Skeletal muscle satellite cell (primary cell): ENCODE measurements at regions not wholly inside any gene's neighbourhood (a gene's known extent, or its start where the extent isn't known, plus 50 kb on each side); places are given as distances from the start of the nearest gene placed in this dataset.

Source experiments
- H3K27me3 ChIP-seq: 2 replicates; pipeline ENCODE4 v1.7.0; 2013; ENCODE audit warnings: low read length; ENCODE audit not compliant: control insufficient read depth, insufficient read depth
- H3K36me3 ChIP-seq: 2 replicates; pipeline ENCODE4 v1.7.0; 2013; ENCODE audit warnings: mild to moderate bottlenecking, control low read depth, low read length; ENCODE audit not compliant: insufficient read depth
- H3K4me1 ChIP-seq: 2 replicates; pipeline ENCODE4 v1.7.0; 2013; ENCODE audit warnings: low read length; ENCODE audit not compliant: control insufficient read depth, insufficient read depth
- H3K4me2 ChIP-seq: 2 replicates; pipeline ENCODE4 v1.7.0; 2013; ENCODE audit warnings: mild to moderate bottlenecking, low read length
- H3K4me3 ChIP-seq: 2 replicates; pipeline ENCODE4 v1.7.0; 2013; ENCODE audit warnings: low read length
- H3K9ac ChIP-seq: 2 replicates; pipeline ENCODE4 v1.7.0; 2013; ENCODE audit warnings: mild to moderate bottlenecking, low read depth, low read length, moderate library complexity
- H3K9me3 ChIP-seq: replicated peaks from 2 replicates; pipeline ENCODE4 v1.7.0; 2013; ENCODE audit warnings: mild to moderate bottlenecking, control low read depth, low read length

- Histone ChIP-seq H3K27me3 (no peaks in the 10 kb centered on the region), H3K36me3 (no peaks in the 10 kb centered on the region), H3K9ac (no peak overlapping the region), H3K4me2 (no peak overlapping the region), H3K9me3 (no peaks in the 10 kb centered on the region), H3K4me1 (peaks cover 12% of the 10 kb centered on the region), H3K4me3 (no peak overlapping the region)
These were observed 231.9 kb upstream of the FAM83B start for GRCh38 chr6:54614499-54615195.

- peak overlapping the region; percentile 33 for H3K9ac ChIP-seq
- no peaks in the 10 kb centered on the region for H3K36me3 ChIP-seq
- H3K9me3 ChIP-seq = no peaks in the 10 kb centered on the region
- no peak overlapping the region for H3K4me3 ChIP-seq
- H3K4me2 ChIP-seq = peak overlapping the region; percentile 6
- no peaks in the 10 kb centered on the region for H3K27me3 ChIP-seq
- peaks cover 12% of the 10 kb centered on the region for H3K4me1 ChIP-seq
These were observed 228.8 kb upstream of the FAM83B start for GRCh38 chr6:54617730-54618129.

- Histone ChIP-seq H3K36me3 (no peaks in the 10 kb centered on the region), H3K9ac (no peak overlapping the region), H3K4me3 (no peak overlapping the region), H3K9me3 (no peaks in the 10 kb centered on the region), H3K4me1 (peaks cover 12% of the 10 kb centered on the region), H3K27me3 (no peaks in the 10 kb centered on the region), H3K4me2 (no peak overlapping the region)
These were observed 228.0 kb upstream of the FAM83B start for GRCh38 chr6:54618572-54618971.

GRCh38 chr6:54619102-54619501 is 227.5 kb upstream of the FAM83B start:
- H3K9me3 ChIP-seq = no peaks in the 10 kb centered on the region
- H3K36me3 ChIP-seq = no peaks in the 10 kb centered on the region
- no peak overlapping the region for H3K4me2 ChIP-seq
- H3K27me3 ChIP-seq = no peaks in the 10 kb centered on the region
- no peak overlapping the region for H3K9ac ChIP-seq
- H3K4me1 ChIP-seq = peaks cover 12% of the 10 kb centered on the region
- H3K4me3 ChIP-seq = no peak overlapping the region

- no peaks in the 10 kb centered on the region for H3K27me3 ChIP-seq
- H3K36me3 ChIP-seq = no peaks in the 10 kb centered on the region
- H3K4me1 ChIP-seq = peaks cover 12% of the 10 kb centered on the region
- H3K4me3 ChIP-seq = no peak overlapping the region
- no peak overlapping the region for H3K4me2 ChIP-seq
- no peaks in the 10 kb centered on the region for H3K9me3 ChIP-seq
- no peak overlapping the region for H3K9ac ChIP-seq
These were observed 225.3 kb upstream of the FAM83B start for GRCh38 chr6:54621285-54621684.

- H3K4me1 ChIP-seq = no peaks in the 10 kb centered on the region
- no peaks in the 10 kb centered on the region for H3K9me3 ChIP-seq
- H3K4me3 ChIP-seq = no peak overlapping the region
- H3K27me3 ChIP-seq = no peaks in the 10 kb centered on the region
- H3K4me2 ChIP-seq = no peak overlapping the region
- no peaks in the 10 kb centered on the region for H3K36me3 ChIP-seq
- no peak overlapping the region for H3K9ac ChIP-seq
These were observed 222.4 kb upstream of the FAM83B start for GRCh38 chr6:54624216-54624615.

GRCh38 chr6:54624779-54625178 is 221.8 kb upstream of the FAM83B start:
- H3K9me3 ChIP-seq = no peaks in the 10 kb centered on the region
- H3K4me3 ChIP-seq = no peak overlapping the region
- H3K36me3 ChIP-seq = no peaks in the 10 kb centered on the region
- no peaks in the 10 kb centered on the region for H3K4me1 ChIP-seq
- no peak overlapping the region for H3K4me2 ChIP-seq
- no peak overlapping the region for H3K9ac ChIP-seq
- H3K27me3 ChIP-seq = no peaks in the 10 kb centered on the region

GRCh38 chr6:54629131-54629530 is 217.4 kb upstream of the FAM83B start:
- no peak overlapping the region for H3K9ac ChIP-seq
- H3K4me1 ChIP-seq = no peaks in the 10 kb centered on the region
- H3K9me3 ChIP-seq = no peaks in the 10 kb centered on the region
- no peak overlapping the region for H3K4me2 ChIP-seq
- no peaks in the 10 kb centered on the region for H3K36me3 ChIP-seq
- no peaks in the 10 kb centered on the region for H3K27me3 ChIP-seq
- no peak overlapping the region for H3K4me3 ChIP-seq

GRCh38 chr6:54632984-54633565 is 213.5 kb upstream of the FAM83B start:
- Histone ChIP-seq H3K4me3 (no peak overlapping the region), H3K4me2 (no peak overlapping the region), H3K36me3 (no peaks in the 10 kb centered on the region), H3K27me3 (no peaks in the 10 kb centered on the region), H3K9me3 (no peaks in the 10 kb centered on the region), H3K4me1 (no peaks in the 10 kb centered on the region), H3K9ac (no peak overlapping the region)

GRCh38 chr6:54633601-54634000 is 213.0 kb upstream of the FAM83B start:
- H3K4me3 ChIP-seq = no peak overlapping the region
- no peaks in the 10 kb centered on the region for H3K36me3 ChIP-seq
- no peak overlapping the region for H3K9ac ChIP-seq
- no peaks in the 10 kb centered on the region for H3K4me1 ChIP-seq
- H3K27me3 ChIP-seq = no peaks in the 10 kb centered on the region
- H3K4me2 ChIP-seq = no peak overlapping the region
- H3K9me3 ChIP-seq = no peaks in the 10 kb centered on the region

- Histone ChIP-seq H3K9me3 (no peaks in the 10 kb centered on the region), H3K4me3 (no peak overlapping the region), H3K4me2 (no peak overlapping the region), H3K9ac (no peak overlapping the region), H3K27me3 (no peaks in the 10 kb centered on the region), H3K4me1 (no peaks in the 10 kb centered on the region), H3K36me3 (no peaks in the 10 kb centered on the region)
These were observed 205.7 kb upstream of the FAM83B start for GRCh38 chr6:54640911-54641310.
